Activated T-cell treated with anti-CD3 and anti-CD28 coated beads for 1 hour (primary cell): ENCODE measurements at regions not wholly inside any gene's neighbourhood (a gene's known extent, or its start where the extent isn't known, plus 50 kb on each side); places are given as distances from the start of the nearest gene placed in this dataset.
"Not testable (repeated sequence)": the region's sequence is repeated elsewhere in the genome, so short reads cannot be mapped to it uniquely, and the experiment has no call there.

Experiments used
- DNase-seq: peaks from one replicate; pipeline ENCODE4 v3.0.0-alpha.2; 2020; ENCODE audit warnings: low read depth

- DNase-seq: no peak
Measured at GRCh38 chr19:20388706-20389225, 176.8 kb downstream of the ZNF737 start.

GRCh38 chr19:20385061-20385460 lies 180.5 kb downstream of the ZNF737 start:
- DNase-seq: no peak

GRCh38 chr19:20371911-20372310 lies 193.7 kb downstream of the ZNF737 start:
- no peak for DNase-seq

- not testable (repeated sequence) for DNase-seq
Measured at GRCh38 chr19:20371304-20371703, 194.3 kb downstream of the ZNF737 start.

GRCh38 chr19:20367811-20368294 lies 197.7 kb downstream of the ZNF737 start:
- DNase-seq: no peak

GRCh38 chr19:20365146-20365545 lies 198.1 kb downstream of the ZNF486 start:
- DNase-seq: no peak

- no peak for DNase-seq
Measured at GRCh38 chr19:20359933-20360720, 193.1 kb downstream of the ZNF486 start.

- not testable (repeated sequence) for DNase-seq
Measured at GRCh38 chr19:20358841-20359465, 191.9 kb downstream of the ZNF486 start.

- DNase-seq: no peak
Measured at GRCh38 chr19:20357921-20358320, 190.9 kb downstream of the ZNF486 start.

GRCh38 chr19:20351244-20351643 lies 184.2 kb downstream of the ZNF486 start:
- no peak for DNase-seq

- DNase-seq: no peak
Measured at GRCh38 chr19:20349206-20349605, 182.2 kb downstream of the ZNF486 start.

- no peak for DNase-seq
Measured at GRCh38 chr19:20339444-20339843, 172.4 kb downstream of the ZNF486 start.

- no peak for DNase-seq
Measured at GRCh38 chr19:20334760-20335159, 167.7 kb downstream of the ZNF486 start.

- no peak for DNase-seq
Measured at GRCh38 chr19:20333508-20333907, 166.5 kb downstream of the ZNF486 start.

- DNase-seq: no peak
Measured at GRCh38 chr19:20325151-20325550, 158.1 kb downstream of the ZNF486 start.

GRCh38 chr19:20321139-20321763 lies 154.2 kb downstream of the ZNF486 start:
- no peak for DNase-seq

- DNase-seq: no peak
Measured at GRCh38 chr19:20320191-20320590, 153.2 kb downstream of the ZNF486 start.

GRCh38 chr19:20318616-20319015 lies 151.6 kb downstream of the ZNF486 start:
- no peak for DNase-seq

- DNase-seq: no peak
Measured at GRCh38 chr19:20315543-20315942, 148.5 kb downstream of the ZNF486 start.

GRCh38 chr19:20313894-20314293 lies 146.9 kb downstream of the ZNF486 start:
- no peak for DNase-seq

- DNase-seq: no peak
Measured at GRCh38 chr19:20307127-20307526, 140.1 kb downstream of the ZNF486 start.

- not testable (repeated sequence) for DNase-seq
Measured at GRCh38 chr19:20296314-20296713, 129.3 kb downstream of the ZNF486 start.

GRCh38 chr19:20294181-20294580 lies 127.2 kb downstream of the ZNF486 start:
- DNase-seq: no peak
